KBM-7 (cell line): ENCODE measurements at regions not wholly inside any gene's neighbourhood (a gene's known extent, or its start where the extent isn't known, plus 50 kb on each side); places are given as distances from the start of the nearest gene placed in this dataset.

Experiments
- DNase-seq: peaks from one replicate; pipeline ENCODE4 v3.0.0-alpha.2; 2015
- in situ Hi-C: fragments of 300-500 bp; cut with MboI; formaldehyde crosslinking; loops from 2 replicates; pipeline ENCODE4 v1.14.3; 2020; ENCODE audit warnings: low sequenced_read_pairs, low pct_unique_long_range_greater_than_20kb, mixed read lengths

GRCh38 chr12:93039062-93039461, 110.0 kb upstream of the EEA1 start:
- in situ Hi-C loops, result no loop called here
- no peak for DNase-seq

- DNase-seq, result no peak
- in situ Hi-C loops, result no loop called here
Observed at GRCh38 chr12:93039930-93040329, 110.8 kb upstream of the EEA1 start.

- DNase-seq, result no peak
- in situ Hi-C loops, result no loop called here
Observed at GRCh38 chr12:93040367-93040766, 111.3 kb upstream of the EEA1 start.

GRCh38 chr12:93041416-93041815, 112.3 kb upstream of the EEA1 start:
- no peak for DNase-seq
- in situ Hi-C loops, result no loop called here

- in situ Hi-C loops, result no loop called here
- DNase-seq, result no peak
Observed at GRCh38 chr12:93042283-93042682, 113.2 kb upstream of the EEA1 start.

GRCh38 chr12:93042684-93043083, 113.6 kb upstream of the EEA1 start:
- no peak for DNase-seq
- in situ Hi-C loops, result no loop called here

- in situ Hi-C loops, result no loop called here
- DNase-seq, result no peak
Observed at GRCh38 chr12:93043192-93043876, 114.2 kb upstream of the EEA1 start.

GRCh38 chr12:93043877-93044209, 114.7 kb upstream of the EEA1 start:
- no peak for DNase-seq
- in situ Hi-C loops, result no loop called here

GRCh38 chr12:93047118-93047517, 118.0 kb upstream of the EEA1 start:
- DNase-seq, result no peak
- in situ Hi-C loops, result no loop called here

GRCh38 chr12:93048656-93049055, 119.6 kb upstream of the EEA1 start:
- in situ Hi-C loops, result no loop called here
- no peak for DNase-seq

- no peak for DNase-seq
- in situ Hi-C loops, result no loop called here
Observed at GRCh38 chr12:93050026-93050747, 121.1 kb upstream of the EEA1 start.

GRCh38 chr12:93050748-93051081, 121.6 kb upstream of the EEA1 start:
- DNase-seq, result no peak
- in situ Hi-C loops, result no loop called here

GRCh38 chr12:93054021-93054420, 124.9 kb upstream of the EEA1 start:
- in situ Hi-C loops, result no loop called here
- DNase-seq, result no peak

- in situ Hi-C loops, result no loop called here
- DNase-seq, result no peak
Observed at GRCh38 chr12:93055221-93055620, 126.1 kb upstream of the EEA1 start.

GRCh38 chr12:93056971-93057535, 128.0 kb upstream of the EEA1 start:
- DNase-seq, result no peak
- in situ Hi-C loops, result no loop called here

GRCh38 chr12:93058280-93058679, 129.2 kb upstream of the EEA1 start:
- in situ Hi-C loops, result no loop called here
- DNase-seq, result no peak

GRCh38 chr12:93059288-93059687, 130.2 kb upstream of the EEA1 start:
- DNase-seq, result no peak

GRCh38 chr12:93059925-93060665, 131.0 kb upstream of the EEA1 start:
- no peak for DNase-seq
- in situ Hi-C loops, result no loop called here

More at GRCh38 chr12:93059288-93059687, 130.2 kb upstream of the EEA1 start:
- in situ Hi-C loops, result no loop called here

- in situ Hi-C loops, result no loop called here
- DNase-seq, result no peak
Observed at GRCh38 chr12:93060666-93061472, 131.8 kb upstream of the EEA1 start.
